GM12878 (cell line): ENCODE measurements at regions not wholly inside any gene's neighbourhood (a gene's known extent, or its start where the extent isn't known, plus 50 kb on each side); places are given as distances from the start of the nearest gene placed in this dataset.

Experiments used
- ATAC-seq: fragments of 200-7000 bp; cut with Tn5 transposase; 3 replicates; pipeline ENCODE4 v1.9.1; 2020; ENCODE audit warnings: mild to moderate bottlenecking, moderate library complexity
- BruUV-seq: library from RNA; stranded (reverse); fragments of 400-500 nt; replicated peaks from 2 replicates; lab custom pipeline; 2021; lab: Mats Ljungman, UMichigan
- CTCF ChIA-PET: fragments of 300-600 bp; sonication (Branson Sonifier 250); formaldehyde crosslinking; extraction: SDS; loops from one replicate; lab custom pipeline; 2021; ENCODE audit warnings: inconsistent platforms; lab: Yijun Ruan, JAX
- POLR2A ChIA-PET: fragments of 350-600 bp; formaldehyde crosslinking; extraction: SDS; loops from one replicate; lab custom pipeline; 2021; ENCODE audit warnings: inconsistent platforms; lab: Charles Lee
- RAD21 ChIA-PET: fragments of 300-600 bp; sonication (Branson Sonifier 250); formaldehyde crosslinking; loops from one replicate; lab custom pipeline; 2023; ENCODE audit warnings: antibody characterized with exemption; ENCODE audit not compliant: unreplicated experiment; lab: Charles Lee
- SMC1A ChIA-PET: fragments of 300-600 bp; sonication (Branson Sonifier 250); formaldehyde crosslinking; loops from one replicate; lab custom pipeline; 2023; ENCODE audit not compliant: unreplicated experiment, uncharacterized antibody; lab: Charles Lee
- DNase-seq: peaks from one replicate; pipeline ENCODE4 v3.0.0-alpha.2; 2011; ENCODE audit warnings: low read depth, low spot score
- FAIRE-seq: peaks from 3 replicates; lab custom pipeline; 2011; peaks lifted over from hg19 to GRCh38; lab: Jason Lieb, UNC
- H2AFZ ChIP-seq: 2 replicates; pipeline ENCODE4 v1.6.0; 2011; ENCODE audit warnings: low read depth, low read length, control low read depth; ENCODE audit not compliant: control insufficient read depth
- H3K27ac ChIP-seq: 2 replicates; pipeline ENCODE4 v1.5.1; 2011; ENCODE audit warnings: control low read depth; ENCODE audit not compliant: control insufficient read depth, insufficient read depth
- H3K27me3 ChIP-seq, 2 experiments: replicated peaks in 1 of 2; 2 replicates each; pipeline versions ENCODE4 v1.6.0 to v1.6.1; 2011; ENCODE audit warnings: low read length in 1 of 2; ENCODE audit not compliant: control insufficient read depth in 2 of 2, insufficient read depth in 2 of 2
- H3K36me3 ChIP-seq, 2 experiments: 2 replicates each; pipeline ENCODE4 v1.5.1; 2011; ENCODE audit warnings: low read length in 1 of 2; ENCODE audit not compliant: control insufficient read depth in 2 of 2, insufficient read depth in 2 of 2
- H3K4me1 ChIP-seq: 2 replicates; pipeline ENCODE4 v1.6.1; 2011; ENCODE audit warnings: mild to moderate bottlenecking, low read length, moderate library complexity, mixed read lengths; ENCODE audit not compliant: control insufficient read depth, insufficient read depth
- H3K4me2 ChIP-seq: 2 replicates; pipeline ENCODE4 v1.6.0; 2011; ENCODE audit warnings: control low read depth; ENCODE audit not compliant: control insufficient read depth, insufficient read depth
- H3K4me3 ChIP-seq: fragments of 200-600 bp; sonication (generic); 2 replicates; pipeline ENCODE4 v1.5.1; 2016
- H3K79me2 ChIP-seq: 2 replicates; pipeline ENCODE4 v1.6.0; 2011; ENCODE audit warnings: low read length; ENCODE audit not compliant: control insufficient read depth, insufficient read depth
- H3K9ac ChIP-seq: 2 replicates; pipeline ENCODE4 v1.8.0; 2011; ENCODE audit warnings: low read length, control low read depth, mixed read lengths; ENCODE audit not compliant: control insufficient read depth, insufficient read depth
- H3K9me3 ChIP-seq: replicated peaks from 3 replicates; pipeline ENCODE4 v1.5.1; 2011; ENCODE audit warnings: mild to moderate bottlenecking, low read length; ENCODE audit not compliant: control insufficient read depth, insufficient read depth
- H4K20me1 ChIP-seq: 2 replicates; pipeline ENCODE4 v1.6.0; 2011; ENCODE audit not compliant: control insufficient read depth, insufficient read depth
- EP300 ChIP-seq, 2 experiments: fragments of 150-350 bp in 1 of 2; IDR thresholded peaks; 2 replicates each; pipeline ENCODE4 v1.6.1; 2011 to 2012; ENCODE audit warnings: low read depth in 2 of 2, low read length in 2 of 2, borderline replicate concordance in 1 of 2, improper control_type of control experiment in 1 of 2, inconsistent platforms in 1 of 2; ENCODE audit not compliant: control insufficient read depth in 1 of 2
- MXI1 ChIP-seq: fragments of 150-350 bp; IDR thresholded peaks from 2 replicates; pipeline ENCODE4 v1.6.1; 2011; ENCODE audit warnings: low read depth, mild to moderate bottlenecking, inconsistent platforms, low read length, improper control_type of control experiment
- RBBP5 ChIP-seq: fragments of 200-600 bp; sonication (generic); conservative IDR thresholded peaks from 2 replicates; pipeline ENCODE4 v1.6.1; 2016
- REST ChIP-seq: IDR thresholded peaks from 2 replicates; pipeline ENCODE4 v1.6.1; 2012; ENCODE audit warnings: mild to moderate bottlenecking, low read depth, low read length
- STAT3 ChIP-seq: IDR thresholded peaks from 2 replicates; pipeline ENCODE4 v1.6.1; 2011; ENCODE audit warnings: low read depth, low read length, improper control_type of control experiment
- TAF1 ChIP-seq: IDR thresholded peaks from 2 replicates; pipeline ENCODE4 v1.6.1; 2011; ENCODE audit warnings: mild to moderate bottlenecking, low read depth, low read length, borderline replicate concordance
- USF1 ChIP-seq: IDR thresholded peaks from 2 replicates; pipeline ENCODE4 v1.6.1; 2011; ENCODE audit warnings: borderline replicate concordance, low read depth, mild to moderate bottlenecking, moderate library complexity, mixed read lengths, low read length; ENCODE audit not compliant: insufficient read depth; ENCODE audit errors: extremely low read length
- YBX1 ChIP-seq: fragments of 450-650 bp; IDR thresholded peaks from 2 replicates; pipeline ENCODE4 v1.6.1; 2016; ENCODE audit warnings: antibody characterized with exemption
- WGBS: methylation state at CpG from one replicate; pipeline ENCODE4 v1.1.6; 2016; ENCODE audit warnings: low lambda C conversion rate; ENCODE audit not compliant: insufficient replicate concordance, insufficient coverage; ENCODE audit errors: missing lambda C conversion rate; 5-methylcytosine and 5-hydroxymethylcytosine counted together
- in situ Hi-C: fragments of 300-500 bp; cut with MboI; formaldehyde crosslinking; loops from 9 replicates; pipeline ENCODE4 v1.14.3; 2018; ENCODE audit warnings: mixed read lengths
- intact Hi-C: fragments of 100-400 bp; cut with micrococcal nuclease; formaldehyde crosslinking; loops from one replicate; pipeline ENCODE4 v1.14.2; 2022; ENCODE audit not compliant: unreplicated experiment

GRCh38 chr16:7957151-7957550 lies 624.5 kb downstream of the RBFOX1 start (continued):
- no peak for TF ChIP-seq USF1

GRCh38 chr16:7953360-7953759 lies 620.7 kb downstream of the RBFOX1 start:
- RAD21 ChIA-PET: no interaction called here
- Histone ChIP-seq H3K4me2 (no peak overlapping the region), H3K4me1 (no peaks in the 10 kb centered on the region), H3K4me3 (no peak overlapping the region), H3K36me3 (no peaks in the 10 kb centered on the region), H4K20me1 (no peaks in the 10 kb centered on the region), H3K9me3 (no peaks in the 10 kb centered on the region), H3K27me3 (no peaks in the 10 kb centered on the region), H3K79me2 (no peaks in the 10 kb centered on the region), H3K9ac (no peak overlapping the region), H2AFZ (no peak overlapping the region), H3K27ac (no peak overlapping the region)
- CTCF ChIA-PET: no interaction called here
- 0% methylated on average over 1 of the region's 1 CpG for WGBS
- BruUV-seq: no TSS peak
- SMC1A ChIA-PET: no interaction called here
- no peak for ATAC-seq
- POLR2A ChIA-PET: no interaction called here
- intact Hi-C loops: no loop called here
- in situ Hi-C loops: no loop called here
- TF ChIP-seq TAF1 (no peak), YBX1 (no peak), RBBP5 (no peak)
- no peak for FAIRE-seq
- DNase-seq: no peak

GRCh38 chr16:7946142-7946541 lies 613.5 kb downstream of the RBFOX1 start:
- H4K20me1 ChIP-seq: no peaks in the 10 kb centered on the region
- H3K9ac ChIP-seq: no peak overlapping the region
- H3K27me3 ChIP-seq: no peaks in the 10 kb centered on the region
- ChIA-PET CTCF (no interaction called here), POLR2A (interaction anchor here (0.5 kb wide), 1 partner anchor 9 kb away, joined by 5 read pairs; no protein-coding TSS in a partner anchor), SMC1A (no interaction called here), RAD21 (no interaction called here)
- no peaks in the 10 kb centered on the region for H3K36me3 ChIP-seq
- no peak for DNase-seq
- H3K4me1 ChIP-seq: no peaks in the 10 kb centered on the region
- H3K4me2 ChIP-seq: no peak overlapping the region
- no peaks in the 10 kb centered on the region for H3K9me3 ChIP-seq
- in situ Hi-C loops (no loop called here), intact Hi-C loops (no loop called here)
- WGBS: 39% methylated on average over 4 of the region's 4 CpGs
- no peak for FAIRE-seq
- no TSS peak for BruUV-seq
- no peak overlapping the region for H2AFZ ChIP-seq
- no peak for ATAC-seq
- no peaks in the 10 kb centered on the region for H3K79me2 ChIP-seq
- no peak overlapping the region for H3K4me3 ChIP-seq
- H3K27ac ChIP-seq: no peak overlapping the region
- no peak for TF ChIP-seq EP300 (IDR thresholded peaks at IDR 0.05; ENCODE audit: borderline replicate concordance in 1 of 2, control insufficient read depth in 1 of 2, low read depth in 2 of 2, low read length in 2 of 2)
- TF ChIP-seq REST: no peak
- TF ChIP-seq MXI1: no peak
- TF ChIP-seq STAT3: no peak
